Myocyte (in vitro differentiated cells): ENCODE measurements at regions not wholly inside any gene's neighbourhood (a gene's known extent, or its start where the extent isn't known, plus 50 kb on each side); places are given as distances from the start of the nearest gene placed in this dataset.

ENCODE experiments used
- DNase-seq: peaks from one replicate; pipeline ENCODE4 v3.0.0-alpha.2; 2012; ENCODE audit warnings: low read depth

DNA sequence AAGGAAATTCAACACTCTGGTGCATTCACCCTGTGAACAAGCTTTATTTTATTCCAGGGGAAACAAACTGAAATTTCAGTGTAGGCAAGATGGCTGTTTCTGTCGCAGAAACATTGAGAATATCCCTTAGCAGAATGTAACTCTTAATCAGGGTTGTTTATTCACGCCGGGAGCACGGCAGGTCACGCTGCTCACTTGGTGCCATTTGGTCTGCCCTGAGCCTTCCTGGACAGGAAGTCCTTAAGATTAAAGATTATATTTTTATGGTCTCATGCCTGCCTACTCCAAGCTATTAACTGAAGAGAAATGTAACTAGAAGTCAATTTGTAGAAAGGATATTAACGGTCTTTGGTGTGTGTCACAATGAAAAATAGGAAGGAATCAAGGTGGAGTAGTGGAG is 185.3 kb upstream of the ARGLU1 start:
- no peak for DNase-seq

- no peak for DNase-seq
Measured at GRCh38 chr13:106752584-106753170, 184.7 kb upstream of the ARGLU1 start.

DNA sequence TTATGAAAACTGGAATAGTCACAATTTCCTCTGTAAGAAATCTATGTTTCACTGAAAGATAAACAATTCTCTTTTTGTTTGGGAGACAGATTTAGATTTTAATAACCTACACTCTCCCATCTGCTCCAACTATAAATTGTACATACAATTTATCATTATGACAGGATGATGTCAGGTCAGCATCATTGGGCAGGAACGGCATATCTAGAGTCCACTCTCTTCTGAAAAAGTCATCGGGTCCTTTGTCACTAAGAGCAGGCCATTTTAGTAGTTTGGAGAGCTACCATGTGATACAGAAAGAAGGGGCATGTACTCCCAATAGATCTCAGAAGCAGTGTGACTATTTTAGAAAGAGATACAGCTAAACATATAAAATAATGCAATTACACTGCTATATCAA is 180.8 kb upstream of the ARGLU1 start:
- DNase-seq = no peak

- DNase-seq = no peak
Measured at GRCh38 chr13:106744516-106744915, 176.6 kb upstream of the ARGLU1 start.

DNA sequence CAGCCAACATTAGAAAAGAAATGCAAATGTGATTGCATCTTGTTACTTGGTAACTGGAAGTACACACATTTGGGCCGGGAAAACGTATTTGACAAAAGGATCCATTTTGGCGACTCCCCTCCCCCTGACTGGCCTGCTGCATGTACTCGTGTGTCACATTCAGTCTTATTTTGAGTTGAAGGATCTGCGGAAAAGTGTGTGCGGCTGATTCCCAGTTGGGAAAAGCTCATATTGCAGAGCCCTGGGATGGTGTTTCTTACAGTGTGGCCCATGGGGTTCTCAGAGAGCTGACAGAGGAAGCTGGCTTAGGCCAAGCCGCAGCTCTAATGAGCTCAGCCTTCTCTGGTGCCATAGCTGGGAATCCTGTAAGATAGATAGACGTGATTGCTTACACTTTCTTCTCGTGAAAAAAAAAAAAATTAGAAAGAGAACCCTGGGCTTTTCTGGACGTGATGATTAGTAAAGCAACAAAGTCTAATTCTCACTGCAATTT is 170.3 kb upstream of the ARGLU1 start:
- peak; percentile 5 for DNase-seq

DNA sequence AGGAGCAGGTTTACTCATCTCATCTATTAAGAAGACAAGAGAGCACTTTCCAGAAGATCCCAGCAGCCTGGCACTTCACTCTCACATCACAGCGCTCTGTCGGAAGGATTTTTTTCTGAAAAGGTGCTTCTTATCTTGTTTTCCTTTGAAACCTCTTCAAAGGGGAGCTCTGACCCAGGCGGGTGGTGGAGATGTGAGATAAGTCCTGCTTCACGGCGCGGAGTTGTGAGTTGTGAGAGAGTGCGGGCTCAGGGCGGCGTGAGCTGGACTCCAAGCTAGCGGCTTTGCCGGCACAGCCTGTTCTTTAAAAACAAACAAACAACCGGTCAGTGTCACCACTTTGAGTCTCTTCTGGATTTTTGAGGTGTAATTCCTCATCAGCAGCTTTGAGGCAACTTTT is 169.0 kb upstream of the ARGLU1 start:
- DNase-seq = no peak

- DNase-seq = no peak
Measured at GRCh38 chr13:106734198-106734597, 166.3 kb upstream of the ARGLU1 start.

DNA sequence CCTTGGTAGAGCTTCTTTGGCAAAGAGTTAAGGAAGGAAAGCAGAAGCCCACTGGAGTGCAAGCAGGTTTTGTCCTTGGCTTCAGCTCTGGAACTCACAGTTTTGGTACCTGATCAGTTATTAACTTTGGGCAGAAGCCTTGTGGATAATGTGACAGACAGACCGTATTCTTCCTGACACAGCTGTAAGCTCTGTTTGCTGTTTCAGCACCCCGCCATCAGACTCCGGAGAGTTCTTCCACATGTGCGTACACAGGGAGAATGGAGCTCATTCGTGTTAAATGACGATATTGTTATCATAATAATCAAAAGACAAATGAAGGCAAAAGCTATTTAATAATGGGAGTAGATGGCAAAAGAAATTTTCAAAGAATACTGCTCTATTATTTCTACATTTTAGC is 155.1 kb upstream of the ARGLU1 start:
- DNase-seq = no peak

GRCh38 chr13:106722620-106723019 is 154.7 kb upstream of the ARGLU1 start:
- DNase-seq = no peak

DNA sequence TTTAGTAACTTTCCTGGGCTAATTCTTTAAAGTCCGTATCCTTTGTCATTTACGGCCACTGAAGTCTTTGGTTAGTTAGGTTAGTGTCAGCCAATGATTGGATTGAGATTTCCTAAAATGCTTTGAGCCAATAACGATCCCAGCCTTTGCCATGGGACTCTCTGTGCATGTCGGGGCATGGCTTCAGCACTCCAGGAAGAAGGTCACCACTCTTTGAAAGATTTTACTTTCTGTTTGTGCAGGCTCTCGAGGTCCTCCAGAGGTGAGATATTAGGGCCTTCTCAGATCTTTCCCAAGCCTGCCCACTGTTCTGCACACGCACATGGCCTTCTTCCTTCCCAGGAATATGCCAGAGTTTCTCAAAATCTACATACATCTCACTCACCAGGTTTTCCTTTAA is 153.7 kb upstream of the ARGLU1 start:
- no peak for DNase-seq

DNA sequence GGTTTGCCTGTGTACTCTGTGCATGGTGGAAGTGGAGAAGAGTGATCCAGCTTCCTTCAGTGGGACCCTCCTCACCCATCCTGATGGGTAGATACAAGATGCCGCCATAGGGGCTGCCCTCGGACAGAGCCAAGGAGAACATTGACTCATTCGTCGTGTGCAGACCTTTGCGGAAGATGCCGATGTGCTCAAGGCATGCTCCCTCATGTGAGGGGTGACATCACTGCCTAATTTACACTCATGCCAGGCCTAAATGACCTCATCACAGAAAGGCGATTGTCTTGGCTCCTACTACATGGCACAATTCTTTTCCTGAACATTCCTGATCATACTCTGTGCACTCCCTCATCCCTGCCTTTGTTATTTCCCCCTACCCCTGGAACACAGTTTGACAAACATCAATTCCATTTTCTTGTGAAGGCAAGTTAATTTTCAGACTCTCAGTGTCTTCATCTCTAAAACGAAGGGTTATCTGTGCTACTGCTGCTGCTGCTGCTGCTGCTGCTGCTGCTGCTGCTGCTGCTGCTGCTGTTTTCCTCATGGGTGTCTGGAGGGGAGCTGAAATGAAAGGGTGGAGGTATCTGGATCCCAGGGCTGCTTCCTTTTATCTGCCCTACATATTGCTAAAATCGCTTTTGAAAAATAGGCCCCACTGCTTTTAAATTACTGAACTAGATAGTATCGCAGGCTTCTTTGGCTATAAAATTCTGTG is 146.5 kb upstream of the ARGLU1 start:
- no peak for DNase-seq

DNA sequence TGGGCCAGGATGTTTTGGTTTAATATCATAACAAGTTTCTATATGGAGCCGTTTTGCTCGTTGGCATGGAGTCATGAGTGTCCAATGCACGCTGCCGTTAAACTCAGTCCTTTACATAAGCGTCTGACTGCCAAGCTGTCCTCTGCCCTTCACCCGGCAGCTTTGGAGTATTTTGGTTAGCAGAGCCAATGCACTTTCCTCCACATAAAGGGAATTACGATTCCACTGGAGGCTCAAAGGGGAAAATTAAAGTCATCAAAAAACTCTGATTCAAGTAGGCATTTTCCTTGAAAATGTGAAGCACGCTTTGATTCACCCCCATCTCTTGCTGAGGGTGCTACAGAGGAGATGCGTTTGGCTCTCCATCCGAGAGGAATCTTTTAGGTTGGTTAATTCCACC is 144.4 kb upstream of the ARGLU1 start:
- DNase-seq = no peak

GRCh38 chr13:106710266-106710665 is 142.3 kb upstream of the ARGLU1 start:
- no peak for DNase-seq

- DNase-seq = peak; percentile 54
Measured at GRCh38 chr13:106709522-106709921, 141.6 kb upstream of the ARGLU1 start.

GRCh38 chr13:106702505-106702904 is 134.6 kb upstream of the ARGLU1 start:
- DNase-seq = no peak

GRCh38 chr13:106701771-106702341 is 133.9 kb upstream of the ARGLU1 start:
- DNase-seq = no peak

DNA sequence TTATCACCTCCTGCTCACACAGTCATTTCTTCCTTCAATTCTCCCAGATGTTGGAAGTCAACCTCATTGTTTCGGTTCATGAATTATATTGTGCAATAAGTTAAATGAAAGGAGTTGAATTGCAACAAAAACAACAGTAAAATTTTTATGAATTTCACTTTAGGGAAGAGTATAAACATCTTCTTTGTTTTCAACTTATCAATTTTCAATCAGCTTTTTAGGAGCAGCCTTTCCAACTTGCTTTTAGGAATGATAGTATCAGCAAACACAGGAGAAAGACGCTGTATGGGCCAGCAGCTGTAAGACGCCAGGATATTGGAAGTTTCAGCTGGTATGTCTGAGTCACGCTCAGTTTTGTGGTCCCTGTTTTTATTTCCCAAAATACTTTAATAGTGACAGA is 132.5 kb upstream of the ARGLU1 start:
- DNase-seq = no peak

GRCh38 chr13:106700007-106700406 is 132.1 kb upstream of the ARGLU1 start:
- DNase-seq = no peak

GRCh38 chr13:106699311-106699710 is 131.4 kb upstream of the ARGLU1 start:
- no peak for DNase-seq

GRCh38 chr13:106696719-106697118 is 128.8 kb upstream of the ARGLU1 start:
- DNase-seq = no peak

GRCh38 chr13:106696140-106696539 is 128.2 kb upstream of the ARGLU1 start:
- DNase-seq = no peak

GRCh38 chr13:106695139-106695538 is 127.2 kb upstream of the ARGLU1 start:
- no peak for DNase-seq

DNA sequence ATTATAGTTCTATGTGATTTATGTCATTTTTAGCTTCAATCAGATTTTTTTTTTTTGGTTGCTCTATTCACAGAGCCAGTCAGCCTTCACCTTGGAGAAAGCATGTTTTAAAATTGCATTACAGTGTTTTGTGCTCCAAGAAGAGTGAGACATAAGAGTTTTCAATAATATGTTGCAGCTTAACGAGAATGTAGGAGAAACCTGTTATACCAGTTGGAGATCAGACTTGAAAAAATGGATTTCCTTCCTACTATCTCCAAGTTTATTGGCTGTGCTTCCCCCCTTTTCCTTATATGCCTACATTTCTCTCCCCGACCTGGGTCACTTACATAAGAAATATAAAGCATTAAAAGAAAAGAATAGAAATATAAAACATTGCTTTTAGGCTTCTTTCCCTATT is 123.9 kb upstream of the ARGLU1 start:
- no peak for DNase-seq
